Small intestine (tissue), 7 donors: ENCODE measurements at regions not wholly inside any gene's neighbourhood (a gene's known extent, or its start where the extent isn't known, plus 50 kb on each side); places are given as distances from the start of the nearest gene placed in this dataset.

Experiments
- DNase-seq, 2 donors: peaks; one replicate each; pipeline versions ENCODE4 v3.0.0 to v3.0.0-alpha.2; 2013
- FAIRE-seq: peaks from 2 replicates; lab custom pipeline; 2012; peaks lifted over from hg19 to GRCh38; lab: Jason Lieb, UNC
- H3K27ac ChIP-seq, 3 donors: one replicate each; pipeline ENCODE4 v1.5.1; 2013; ENCODE audit warnings: low read length in 2 of 3, mild to moderate bottlenecking in 2 of 3, control low read depth in 1 of 3, inconsistent platforms in 1 of 3, low read depth in 1 of 3, moderate library complexity in 1 of 3
- H3K27me3 ChIP-seq, 3 donors: one replicate each; pipeline ENCODE4 v1.6.1; 2013; ENCODE audit warnings: low read length in 3 of 3, inconsistent platforms in 1 of 3; ENCODE audit not compliant: control insufficient read depth in 3 of 3, insufficient read depth in 3 of 3
- H3K36me3 ChIP-seq, 3 donors: one replicate each; pipeline ENCODE4 v1.6.1; 2013; ENCODE audit warnings: low read length in 3 of 3, inconsistent platforms in 1 of 3, low read depth in 1 of 3, mild to moderate bottlenecking in 1 of 3, moderate library complexity in 1 of 3; ENCODE audit not compliant: control insufficient read depth in 3 of 3, insufficient read depth in 2 of 3
- H3K4me1 ChIP-seq, 3 donors: one replicate each; pipeline ENCODE4 v1.6.1; 2013; ENCODE audit warnings: low read length in 2 of 3, inconsistent platforms in 1 of 3, low read depth in 1 of 3, mild to moderate bottlenecking in 1 of 3, moderate library complexity in 1 of 3; ENCODE audit not compliant: control insufficient read depth in 3 of 3, insufficient read depth in 2 of 3
- H3K4me3 ChIP-seq, 3 donors: one replicate each; pipeline ENCODE4 v1.5.1; 2013; ENCODE audit warnings: low read length in 3 of 3, control low read depth in 1 of 3, inconsistent platforms in 1 of 3, low read depth in 1 of 3, mild to moderate bottlenecking in 1 of 3, moderate library complexity in 1 of 3
- H3K9me3 ChIP-seq, 2 donors: one replicate each; pipeline ENCODE4 v1.6.1; 2013; ENCODE audit warnings: low read depth in 1 of 2, low read length in 1 of 2; ENCODE audit not compliant: control insufficient read depth in 2 of 2, insufficient read depth in 1 of 2
- WGBS, 3 donors: extraction: QIAGEN DNeasy Blood & Tissue Kit; methylation state at CpG; one replicate each; pipeline ENCODE4 v1.1.7; 2013; 5-methylcytosine and 5-hydroxymethylcytosine counted together
- donor health status: healthy with polysubstance abuse.
- donor health status: control.
- donor health status: control.
- donor health status: Bipolar disorder and iron deficiency.
- donor health status: healthy.

DNA sequence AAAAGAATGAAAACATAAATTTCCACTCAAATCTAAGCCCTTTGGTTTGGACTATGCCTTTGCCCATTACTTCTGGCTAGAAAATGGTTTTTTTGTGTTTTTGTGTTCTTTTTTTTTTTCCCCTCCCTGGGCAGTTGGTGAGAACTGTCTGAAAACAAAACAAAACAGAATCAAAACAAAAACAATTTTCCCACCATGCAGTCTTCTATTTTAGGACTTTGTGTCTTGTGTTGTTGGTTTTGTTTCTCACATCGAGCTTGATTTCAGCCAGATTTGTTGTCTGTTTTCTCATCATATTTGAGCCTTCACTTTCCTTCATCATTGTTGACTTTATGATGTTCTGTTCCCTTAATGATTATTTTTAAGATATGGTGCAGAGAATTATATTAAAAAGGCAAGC, 206.3 kb downstream of the MACC1 start:
- H3K36me3 ChIP-seq = no peaks in the 10 kb centered on the region
- WGBS, 3 donors = 83 to 89% (median 83%) methylated on average over 1 of the region's 1 CpG
- DNase-seq (no peak), FAIRE-seq (no peak)
- H3K27ac ChIP-seq = no peak overlapping the region
- no peaks in the 10 kb centered on the region for H3K4me1 ChIP-seq
- no peaks in the 10 kb centered on the region for H3K9me3 ChIP-seq
- H3K27me3 ChIP-seq = no peaks in the 10 kb centered on the region
- no peak overlapping the region for H3K4me3 ChIP-seq

DNA sequence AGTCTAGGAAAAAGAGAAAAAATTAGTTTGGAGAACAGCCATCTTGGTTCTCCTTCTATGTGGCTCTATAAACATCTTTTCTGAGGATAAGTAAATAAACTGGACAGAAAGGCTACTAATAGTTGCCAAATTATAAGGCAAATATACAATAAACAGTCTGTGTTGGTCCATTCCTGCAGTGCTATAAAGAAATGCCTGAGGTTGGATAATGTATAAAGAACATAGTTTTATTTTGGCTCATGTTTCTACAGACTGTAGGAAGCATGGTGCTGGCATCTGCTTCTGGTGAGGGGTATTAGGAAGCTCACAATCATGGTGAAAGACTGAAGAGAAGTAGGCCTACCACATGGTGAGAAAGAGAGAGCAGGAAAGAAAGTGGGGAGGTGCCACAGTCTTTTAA, 209.7 kb downstream of the MACC1 start:
- no peak overlapping the region for H3K27ac ChIP-seq
- FAIRE-seq = no peak
- H3K27me3 ChIP-seq = no peaks in the 10 kb centered on the region
- H3K4me1 ChIP-seq = no peaks in the 10 kb centered on the region
- H3K36me3 ChIP-seq = no peaks in the 10 kb centered on the region
- H3K9me3 ChIP-seq = no peaks in the 10 kb centered on the region
- no peak overlapping the region for H3K4me3 ChIP-seq
- DNase-seq = no peak

- FAIRE-seq (no peak), DNase-seq (no peak)
- WGBS, 3 donors = 79 to 93% (median 91%) methylated on average over 3 of the region's 3 CpGs
- H3K9me3 ChIP-seq = no peaks in the 10 kb centered on the region
- H3K36me3 ChIP-seq = no peaks in the 10 kb centered on the region
- H3K4me1 ChIP-seq = no peaks in the 10 kb centered on the region
- H3K27me3 ChIP-seq = no peaks in the 10 kb centered on the region
- no peak overlapping the region for H3K4me3 ChIP-seq
- H3K27ac ChIP-seq = no peak overlapping the region
Measured at GRCh38 chr7:20005081-20005480, 212.1 kb downstream of the MACC1 start.

DNA sequence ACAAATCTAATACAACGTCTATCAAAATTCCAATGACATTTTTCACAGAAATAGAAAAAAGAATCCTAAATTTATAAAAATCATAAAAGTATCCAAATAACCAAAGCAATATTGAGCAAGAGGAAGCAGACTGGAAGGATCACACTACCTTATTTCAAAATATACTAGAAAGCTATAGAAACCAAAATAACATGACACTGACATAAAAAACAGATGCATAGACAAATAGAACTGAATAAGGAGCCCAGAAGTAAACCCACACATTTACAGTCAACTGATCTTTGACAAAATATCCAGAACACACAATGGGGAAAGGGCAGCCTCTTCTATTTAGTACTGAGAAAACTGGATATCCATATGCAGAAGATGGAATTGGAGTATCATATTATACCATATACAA, 217.5 kb downstream of the MACC1 start:
- no peak overlapping the region for H3K4me3 ChIP-seq
- no peak for FAIRE-seq
- 88 to 98% (median 89%) methylated on average over 1 of the region's 1 CpG for WGBS, 3 donors

GRCh38 chr7:19991936-19992335, 218.5 kb upstream of the TMEM196 start:
- Histone ChIP-seq H3K27ac (no peak overlapping the region), H3K36me3 (no peaks in the 10 kb centered on the region), H3K4me1 (no peaks in the 10 kb centered on the region), H3K9me3 (no peaks in the 10 kb centered on the region), H3K4me3 (no peak overlapping the region), H3K27me3 (no peaks in the 10 kb centered on the region)
- 80 to 96% (median 89%) methylated on average over 2 of the region's 2 CpGs for WGBS, 3 donors
- DNase-seq = no peak
- no peak for FAIRE-seq

More for the DNA sequence above, 217.5 kb downstream of the MACC1 start:
- H3K27me3 ChIP-seq = no peaks in the 10 kb centered on the region
- H3K27ac ChIP-seq = no peak overlapping the region
- no peaks in the 10 kb centered on the region for H3K9me3 ChIP-seq
- H3K36me3 ChIP-seq = no peaks in the 10 kb centered on the region
- DNase-seq = no peak
- no peaks in the 10 kb centered on the region for H3K4me1 ChIP-seq

DNA sequence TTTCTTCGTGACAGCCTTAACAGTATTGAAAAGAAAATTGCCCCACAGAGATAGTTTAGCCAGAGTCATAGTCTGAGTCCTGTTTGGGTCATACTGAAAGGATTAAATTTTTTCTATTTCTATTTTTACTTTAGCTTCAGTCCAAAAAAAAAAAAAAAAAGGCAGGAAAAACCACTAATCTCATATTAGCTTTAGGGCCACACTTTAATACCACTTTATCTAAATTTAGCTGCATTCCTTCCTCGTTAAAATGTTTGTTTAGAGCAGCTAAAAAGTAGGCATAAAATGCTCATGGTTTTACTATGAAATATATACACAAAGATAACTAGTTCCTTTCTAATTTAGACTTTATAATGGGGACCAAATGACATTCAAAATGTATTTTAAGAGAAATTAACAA, 216.5 kb upstream of the TMEM196 start:
- FAIRE-seq (no peak), DNase-seq (no peak)
- no peaks in the 10 kb centered on the region for H3K36me3 ChIP-seq
- H3K9me3 ChIP-seq = no peaks in the 10 kb centered on the region
- 49 to 56% (median 56%) methylated on average over 2 of the region's 2 CpGs for WGBS, 3 donors
- H3K4me1 ChIP-seq = no peaks in the 10 kb centered on the region
- no peaks in the 10 kb centered on the region for H3K27me3 ChIP-seq
- no peak overlapping the region for H3K27ac ChIP-seq
- no peak overlapping the region for H3K4me3 ChIP-seq

GRCh38 chr7:19988860-19989259, 215.4 kb upstream of the TMEM196 start:
- FAIRE-seq (no peak), DNase-seq (no peak)
- H3K27me3 ChIP-seq = no peaks in the 10 kb centered on the region
- no peaks in the 10 kb centered on the region for H3K36me3 ChIP-seq
- no peak overlapping the region for H3K4me3 ChIP-seq
- H3K4me1 ChIP-seq = no peaks in the 10 kb centered on the region
- H3K9me3 ChIP-seq = no peaks in the 10 kb centered on the region
- no peak overlapping the region for H3K27ac ChIP-seq
- 88 to 93% (median 89%) methylated on average over 2 of the region's 2 CpGs for WGBS, 3 donors

GRCh38 chr7:19984231-19984632, 210.8 kb upstream of the TMEM196 start:
- FAIRE-seq (no peak), DNase-seq (no peak)
- H3K4me1 ChIP-seq = peaks cover 0 to 4% (median 0%) of the 10 kb centered on the region in 3 donors
- H3K27ac ChIP-seq = no peak overlapping the region
- no peaks in the 10 kb centered on the region for H3K36me3 ChIP-seq
- no peak overlapping the region for H3K4me3 ChIP-seq
- peaks cover 0 to 7% of the 10 kb centered on the region in 2 donors for H3K9me3 ChIP-seq
- 86 to 98% (median 96%) methylated on average over 3 of the region's 3 CpGs for WGBS, 3 donors
- no peaks in the 10 kb centered on the region for H3K27me3 ChIP-seq
